Hepatocyte (in vitro differentiated cells): ENCODE measurements at regions not wholly inside any gene's neighbourhood (a gene's known extent, or its start where the extent isn't known, plus 50 kb on each side); places are given as distances from the start of the nearest gene placed in this dataset.

Experiments
- CTCF ChIP-seq: fragments of 200-600 bp; sonication (generic); IDR thresholded peaks from 2 replicates; pipeline ENCODE4 v1.5.1; 2016; ENCODE audit warnings: antibody characterized with exemption, mild to moderate bottlenecking; ENCODE audit not compliant: poor library complexity
- EZH2phosphoT487 ChIP-seq: fragments of 200-600 bp; sonication (generic); IDR thresholded peaks from one replicate; pipeline ENCODE4 v1.6.1; 2018; ENCODE audit warnings: antibody characterized with exemption, mild to moderate bottlenecking, low read depth, moderate library complexity; ENCODE audit not compliant: unreplicated experiment, severe bottlenecking

GRCh38 chr1:81654147-81654546 lies 146.6 kb upstream of the ADGRL2 start:
- no peak for TF ChIP-seq EZH2phosphoT487
- TF ChIP-seq CTCF = no peak
